Mesenchymal stem cell (in vitro differentiated cells and primary cell): ENCODE measurements at regions not wholly inside any gene's neighbourhood (a gene's known extent, or its start where the extent isn't known, plus 50 kb on each side); places are given as distances from the start of the nearest gene placed in this dataset.

Experiments used
- DNase-seq: peaks from one replicate; pipeline ENCODE4 v3.0.0-alpha.2; 2013
- H2AFZ ChIP-seq: one replicate; pipeline ENCODE4 v1.6.1; 2013; ENCODE audit warnings: low read depth, mild to moderate bottlenecking, control low read depth, inconsistent platforms, low read length, moderate library complexity
- H2AK5ac ChIP-seq: 2 replicates; pipeline ENCODE4 v1.6.1; 2013; ENCODE audit warnings: low read length, moderate library complexity, mild to moderate bottlenecking, inconsistent platforms; ENCODE audit not compliant: severe bottlenecking
- H2BK120ac ChIP-seq: one replicate; pipeline ENCODE4 v1.6.1; 2013; ENCODE audit warnings: low read depth, mild to moderate bottlenecking, inconsistent platforms, low read length, moderate library complexity
- H2BK12ac ChIP-seq, 2 experiments: one replicate each; pipeline ENCODE4 v1.6.1; 2013; ENCODE audit warnings: inconsistent platforms in 2 of 2, low read length in 2 of 2, mild to moderate bottlenecking in 2 of 2, moderate library complexity in 2 of 2, control low read depth in 1 of 2
- H2BK15ac ChIP-seq: one replicate; pipeline ENCODE4 v1.6.1; 2013; ENCODE audit warnings: mild to moderate bottlenecking, low read depth, inconsistent platforms; ENCODE audit not compliant: poor library complexity, severe bottlenecking
- H2BK5ac ChIP-seq: 2 replicates; pipeline ENCODE4 v1.6.1; 2013; ENCODE audit warnings: low read depth, mild to moderate bottlenecking, low read length, control low read depth, inconsistent platforms; ENCODE audit not compliant: poor library complexity, severe bottlenecking
- H3K14ac ChIP-seq, 2 experiments: one replicate each; pipeline ENCODE4 v1.6.1; 2013; ENCODE audit warnings: inconsistent platforms in 2 of 2, low read length in 2 of 2, control low read depth in 1 of 2, mild to moderate bottlenecking in 1 of 2, moderate library complexity in 1 of 2
- H3K18ac ChIP-seq, 2 experiments: one replicate each; pipeline ENCODE4 v1.6.1; 2013; ENCODE audit warnings: inconsistent platforms in 2 of 2, low read length in 2 of 2, control low read depth in 1 of 2, low read depth in 1 of 2, mild to moderate bottlenecking in 1 of 2
- H3K23ac ChIP-seq, 2 experiments: one replicate each; pipeline ENCODE4 v1.6.1; 2013; ENCODE audit warnings: inconsistent platforms in 2 of 2, low read length in 2 of 2, mild to moderate bottlenecking in 2 of 2, moderate library complexity in 2 of 2, control low read depth in 1 of 2
- H3K27ac ChIP-seq: 2 replicates; pipeline ENCODE4 v1.5.1; 2013; ENCODE audit warnings: mild to moderate bottlenecking, moderate library complexity, low read length, control low read depth, inconsistent platforms; ENCODE audit not compliant: poor library complexity, severe bottlenecking
- H3K27me3 ChIP-seq, 2 experiments: 2 replicates each; pipeline versions ENCODE4 v1.6.1 to v1.7.0; 2013; ENCODE audit warnings: low read length in 2 of 2, mild to moderate bottlenecking in 2 of 2, moderate library complexity in 2 of 2, control low read depth in 1 of 2, inconsistent platforms in 1 of 2; ENCODE audit not compliant: control insufficient read depth in 1 of 2, insufficient read depth in 1 of 2
- H3K36me3 ChIP-seq, 2 experiments: 2 replicates each; pipeline versions ENCODE4 v1.6.1 to v1.7.0; 2013; ENCODE audit warnings: low read length in 2 of 2, control low read depth in 1 of 2, inconsistent platforms in 1 of 2, low read depth in 1 of 2, mild to moderate bottlenecking in 1 of 2; ENCODE audit not compliant: insufficient read depth in 2 of 2, control insufficient read depth in 1 of 2
- H3K4ac ChIP-seq, 2 experiments: one replicate each; pipeline ENCODE4 v1.6.1; 2013; ENCODE audit warnings: inconsistent platforms in 2 of 2, low read length in 2 of 2, mild to moderate bottlenecking in 2 of 2, moderate library complexity in 2 of 2, control low read depth in 1 of 2, low read depth in 1 of 2
- H3K4me1 ChIP-seq: 2 replicates; pipeline ENCODE4 v1.6.1; 2013; ENCODE audit warnings: low read depth, low read length, control low read depth; ENCODE audit not compliant: control insufficient read depth, insufficient read depth
- H3K4me2 ChIP-seq: 2 replicates; pipeline ENCODE4 v1.6.1; 2013; ENCODE audit warnings: low read length, mild to moderate bottlenecking, inconsistent platforms; ENCODE audit not compliant: poor library complexity, severe bottlenecking
- H3K4me3 ChIP-seq, 2 experiments: 2 replicates each; pipeline versions ENCODE4 v1.5.1 to v1.7.0; 2013; ENCODE audit warnings: low read length in 2 of 2, mild to moderate bottlenecking in 2 of 2, control low read depth in 1 of 2, low read depth in 1 of 2; ENCODE audit not compliant: insufficient read depth in 1 of 2
- H3K79me1 ChIP-seq: replicated peaks from 2 replicates; pipeline ENCODE4 v1.6.1; 2013; ENCODE audit warnings: mild to moderate bottlenecking, control low read depth, low read length, inconsistent platforms; ENCODE audit not compliant: poor library complexity, severe bottlenecking
- H3K9ac ChIP-seq: 2 replicates; pipeline ENCODE4 v1.7.0; 2013; ENCODE audit warnings: mild to moderate bottlenecking, low read length, moderate library complexity
- H3K9me3 ChIP-seq: 2 replicates; pipeline ENCODE4 v1.7.0; 2013; ENCODE audit warnings: mild to moderate bottlenecking, low read length; ENCODE audit not compliant: control insufficient read depth
- H4K8ac ChIP-seq: one replicate; pipeline ENCODE4 v1.6.1; 2013; ENCODE audit warnings: inconsistent platforms, mild to moderate bottlenecking, low read length, moderate library complexity
- H4K91ac ChIP-seq: one replicate; pipeline ENCODE4 v1.6.1; 2013; ENCODE audit warnings: mild to moderate bottlenecking, low read length, inconsistent platforms
- WGBS: methylation state at CpG from one replicate; pipeline ENCODE4 v1.1.7; 2013; ENCODE audit warnings: mixed read lengths; 5-methylcytosine and 5-hydroxymethylcytosine counted together

DNA sequence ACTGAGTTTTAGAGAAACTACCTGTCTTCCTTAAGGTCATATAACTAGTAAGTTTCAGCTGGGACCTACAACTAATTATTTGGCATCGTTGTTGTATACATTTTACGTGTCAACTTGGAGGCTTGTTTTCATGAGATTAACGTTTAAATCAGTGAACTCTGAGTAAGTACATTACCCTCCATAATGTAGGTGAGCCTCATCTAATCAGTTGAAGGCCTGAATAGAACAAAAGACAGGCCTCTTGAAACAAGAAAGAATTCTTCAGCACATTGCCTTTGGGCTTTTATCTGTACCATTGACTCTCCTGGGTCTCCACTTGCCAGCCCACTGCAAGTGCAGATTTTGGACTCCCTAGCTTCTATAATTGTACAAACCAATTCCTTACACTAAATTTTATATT, 364.6 kb downstream of the ADGRL2 start:
- Histone ChIP-seq H3K4me1 (peaks cover 7% of the 10 kb centered on the region), H3K9me3 (no peaks in the 10 kb centered on the region), H2AK5ac (no peak overlapping the region), H3K14ac (no peak overlapping the region), H4K91ac (no peak overlapping the region), H3K9ac (no peak overlapping the region), H3K27me3 (no peaks in the 10 kb centered on the region), H3K27ac (no peak overlapping the region), H2BK15ac (no peak overlapping the region), H3K23ac (no peak overlapping the region), H2BK12ac (no peak overlapping the region), H3K18ac (no peak overlapping the region), H2BK120ac (no peak overlapping the region), H2BK5ac (no peak overlapping the region), H3K79me1 (no peaks in the 10 kb centered on the region), H3K4me2 (no peak overlapping the region), H4K8ac (no peak overlapping the region), H2AFZ (no peak overlapping the region), H3K36me3 (no peaks in the 10 kb centered on the region), H3K4ac (no peak overlapping the region), H3K4me3 (no peak overlapping the region)
- DNase-seq: no peak
- WGBS: 91% methylated on average over 3 of the region's 3 CpGs

DNA sequence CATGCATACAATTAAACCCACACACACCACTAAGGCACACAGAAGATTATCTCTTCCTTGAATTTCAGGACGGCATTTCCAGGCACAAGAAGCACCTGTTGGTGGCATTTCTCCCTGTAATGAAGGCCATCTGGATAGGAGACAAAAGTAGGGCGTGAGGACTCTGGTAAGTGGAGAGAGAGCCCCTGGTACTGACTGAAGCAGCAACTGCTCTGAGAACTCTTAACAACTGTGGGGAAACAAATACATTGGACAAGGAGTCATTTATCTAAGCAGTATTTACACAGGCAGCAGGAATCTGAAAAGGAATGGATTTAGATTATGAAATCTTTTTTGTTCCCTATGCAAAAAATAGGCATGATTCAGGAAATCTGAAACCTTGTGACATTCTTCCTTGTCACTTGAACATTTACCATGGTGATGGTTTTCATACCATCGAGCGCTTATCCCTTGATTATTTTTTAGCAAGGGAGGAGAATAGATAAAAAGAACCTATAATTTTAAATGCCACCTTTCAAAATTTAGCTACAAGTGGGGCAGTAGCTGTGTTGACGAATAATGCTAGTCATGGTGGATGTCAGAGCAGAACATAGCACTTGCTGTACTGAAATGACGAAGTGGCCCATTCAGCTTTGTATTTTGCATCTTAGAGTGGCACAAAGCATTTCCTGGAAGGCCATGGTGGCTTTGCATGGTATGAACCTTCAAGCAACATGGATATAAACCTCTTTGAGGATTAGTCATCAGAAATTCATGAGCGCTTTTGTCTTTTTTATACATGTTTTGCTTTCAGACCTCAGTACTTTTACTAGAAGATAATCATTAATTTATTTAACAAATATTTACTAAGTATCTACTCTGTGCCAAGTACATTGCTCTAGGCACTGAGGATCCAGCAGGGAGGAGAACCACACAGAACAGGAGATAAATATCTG, 362.0 kb downstream of the ADGRL2 start:
- WGBS: 92% methylated on average over 4 of the region's 7 CpGs
- Histone ChIP-seq H3K4me2 (no peak overlapping the region), H3K27me3 (no peaks in the 10 kb centered on the region), H3K36me3 (no peaks in the 10 kb centered on the region), H3K4me3 (no peak overlapping the region), H3K79me1 (no peaks in the 10 kb centered on the region), H4K91ac (no peak overlapping the region), H3K23ac (no peak overlapping the region), H4K8ac (no peak overlapping the region), H3K9me3 (no peaks in the 10 kb centered on the region), H3K4ac (no peak overlapping the region), H2AFZ (no peak overlapping the region), H3K18ac (peak overlapping the region; percentile 66 to 74), H2BK15ac (no peak overlapping the region), H2BK5ac (no peak overlapping the region), H3K27ac (peak overlapping the region; percentile 76), H3K9ac (no peak overlapping the region), H2BK12ac (no peak overlapping the region), H2AK5ac (peak overlapping the region; percentile 95), H2BK120ac (no peak overlapping the region), H3K14ac (peak overlapping the region in 1 of 2 experiments; percentile 68), H3K4me1 (peaks cover 10% of the 10 kb centered on the region)
- DNase-seq: peak; percentile 36

DNA sequence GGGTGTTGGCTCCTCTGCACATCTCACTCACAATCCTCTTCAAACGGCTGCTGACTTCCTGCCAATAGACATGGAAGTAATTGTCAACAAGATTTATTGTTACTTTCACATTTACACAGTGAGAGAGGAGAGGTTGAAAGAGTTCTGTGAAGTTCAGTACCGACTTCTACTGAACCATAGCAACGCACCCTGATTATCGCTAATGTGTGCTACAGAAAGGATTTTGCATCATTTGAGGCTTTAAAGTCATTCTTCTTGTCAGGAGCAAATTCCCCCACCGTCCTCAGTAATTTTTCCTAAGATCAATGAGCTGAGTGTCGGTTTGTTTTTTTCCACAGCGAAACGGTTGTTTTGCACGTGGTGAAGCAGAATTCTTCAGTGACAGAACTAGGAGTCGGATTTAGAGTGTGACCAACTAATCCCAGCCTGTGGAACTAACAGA, 361.0 kb downstream of the ADGRL2 start:
- no peaks in the 10 kb centered on the region for H3K9me3 ChIP-seq
- H3K23ac ChIP-seq: no peak overlapping the region
- H4K91ac ChIP-seq: no peak overlapping the region
- H2AK5ac ChIP-seq: no peak overlapping the region
- H3K27ac ChIP-seq: peak overlapping the region; percentile 21
- WGBS: 42% methylated on average over 8 of the region's 10 CpGs
- H2BK5ac ChIP-seq: peak overlapping the region; percentile 25
- H3K27me3 ChIP-seq: no peaks in the 10 kb centered on the region
- no peak overlapping the region for H3K14ac ChIP-seq
- no peak overlapping the region for H2BK15ac ChIP-seq
- H3K4me1 ChIP-seq: peaks cover 10% of the 10 kb centered on the region
- H2AFZ ChIP-seq: no peak overlapping the region
- H3K79me1 ChIP-seq: no peaks in the 10 kb centered on the region
- no peaks in the 10 kb centered on the region for H3K36me3 ChIP-seq
- H4K8ac ChIP-seq: no peak overlapping the region
- H3K9ac ChIP-seq: peak overlapping the region; percentile 20
- H2BK12ac ChIP-seq: no peak overlapping the region
- no peak overlapping the region for H2BK120ac ChIP-seq
- peak overlapping the region in 1 of 2 experiments; percentile 48 for H3K18ac ChIP-seq
- peak overlapping the region; percentile 46 for H3K4me2 ChIP-seq
- no peak overlapping the region for H3K4ac ChIP-seq
- peak overlapping the region in 1 of 2 experiments; percentile 59 for H3K4me3 ChIP-seq
- DNase-seq: peak; percentile 64

DNA sequence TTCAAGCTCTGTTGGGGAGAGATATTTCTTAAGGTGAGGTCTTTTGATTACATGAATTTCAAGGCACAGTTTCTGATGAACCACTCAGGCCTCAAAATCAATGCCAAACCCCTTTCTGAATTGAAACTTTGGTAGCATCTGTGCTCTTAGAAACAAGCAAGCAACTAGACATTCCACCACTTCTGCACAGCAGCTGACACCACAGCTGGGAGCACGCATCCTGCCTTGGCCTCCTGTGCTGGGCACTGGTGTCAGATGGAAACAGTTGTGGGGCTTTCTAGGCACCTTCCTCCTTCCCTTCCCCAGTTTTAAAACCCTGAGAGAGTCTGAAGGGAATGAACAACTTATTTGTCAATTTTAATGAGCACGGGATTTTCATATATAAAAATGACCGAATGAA, 360.2 kb downstream of the ADGRL2 start:
- no peak overlapping the region for H3K4ac ChIP-seq
- no peak overlapping the region for H2BK12ac ChIP-seq
- peak; percentile 24 for DNase-seq
- H3K4me3 ChIP-seq: no peak overlapping the region
- no peaks in the 10 kb centered on the region for H3K9me3 ChIP-seq
- H2AK5ac ChIP-seq: peak overlapping the region; percentile 39
- no peak overlapping the region for H3K27ac ChIP-seq
- H4K8ac ChIP-seq: no peak overlapping the region
- no peaks in the 10 kb centered on the region for H3K79me1 ChIP-seq
- H3K23ac ChIP-seq: no peak overlapping the region
- WGBS: 100% methylated on average over 2 of the region's 3 CpGs
- H3K27me3 ChIP-seq: no peaks in the 10 kb centered on the region
- H2BK15ac ChIP-seq: no peak overlapping the region
- H3K4me2 ChIP-seq: no peak overlapping the region
- H2BK5ac ChIP-seq: no peak overlapping the region
- no peak overlapping the region for H3K18ac ChIP-seq
- peaks cover 10% of the 10 kb centered on the region for H3K4me1 ChIP-seq
- no peaks in the 10 kb centered on the region for H3K36me3 ChIP-seq
- H2BK120ac ChIP-seq: no peak overlapping the region
- H3K9ac ChIP-seq: no peak overlapping the region
- H2AFZ ChIP-seq: no peak overlapping the region
- H4K91ac ChIP-seq: no peak overlapping the region
- H3K14ac ChIP-seq: no peak overlapping the region
